ENCODE measurements at regions not wholly inside any gene's neighbourhood (a gene's known extent, or its start where the extent isn't known, plus 50 kb on each side); places are given as distances from the start of the nearest gene placed in this dataset.
A peak's percentile ranks its signal among the peaks of the same experiment; 100 is the strongest.

GRCh38 chr1:115211071-115211745 is 121.9 kb upstream of the TSPAN2 start:
- H3K18ac ChIP-seq (ENCODE audit: extremely low read depth, low read length): no peak overlapping the region
- TF ChIP-seq ATF3 (IDR thresholded peaks at IDR 0.05; ENCODE audit: insufficient read depth, low read depth, low read length): no peak
- no peak for TF ChIP-seq SP2 (IDR thresholded peaks at IDR 0.05; ENCODE audit: low read length)
- TF ChIP-seq NANOG (IDR thresholded peaks at IDR 0.05; ENCODE audit: insufficient read depth, low read depth, low read length, poor library complexity, severe bottlenecking): no peak
- no peak for TF ChIP-seq RXRA (IDR thresholded peaks at IDR 0.05; ENCODE audit: insufficient read depth, low read depth, low read length)
- no peak for TF ChIP-seq POU5F1 (IDR thresholded peaks at IDR 0.05; ENCODE audit: low read depth, low read length)
- no peak for TF ChIP-seq GTF2F1 (IDR thresholded peaks at IDR 0.05; ENCODE audit: borderline replicate concordance, low read depth, low read length)
- TF ChIP-seq MAFK (IDR thresholded peaks at IDR 0.05; ENCODE audit: low read depth, low read length): no peak
- no peak for TF ChIP-seq CTCF (IDR thresholded peaks at IDR 0.05; ENCODE audit: control extremely low read depth in 1 of 3, insufficient read depth in 1 of 3, low read depth in 1 of 3, low read length in 3 of 3)
- no peak for TF ChIP-seq SIRT6 (IDR thresholded peaks at IDR 0.05; ENCODE audit: low read length)
- no peak overlapping the region for H2BK120ac ChIP-seq (replicated peaks; ENCODE audit: low read depth, low read length)
- H2BK5ac ChIP-seq (ENCODE audit: low read depth, low read length): no peak overlapping the region
- H4K91ac ChIP-seq (replicated peaks; ENCODE audit: insufficient read length, low read length): no peak overlapping the region
- no peak overlapping the region for H2AK5ac ChIP-seq (ENCODE audit: low read depth, low read length)
- H3K36me3 ChIP-seq (ENCODE audit: control insufficient read depth in 2 of 4, insufficient read depth in 4 of 4, low read length in 3 of 4): no peaks in the 10 kb centered on the region
- H3K9me3 ChIP-seq (ENCODE audit: insufficient read depth in 2 of 2, low read depth in 1 of 2, low read length in 1 of 2): no peaks in the 10 kb centered on the region
- H3K79me2 ChIP-seq (ENCODE audit: control insufficient read depth in 1 of 2, insufficient read depth in 2 of 2, low read length in 2 of 2): no peaks in the 10 kb centered on the region
- no peak overlapping the region for H2BK12ac ChIP-seq (ENCODE audit: low read depth, low read length)
- no peaks in the 10 kb centered on the region for H3K79me1 ChIP-seq (ENCODE audit: low read depth, low read length)
- H4K20me1 ChIP-seq (replicated peaks in 1 of 2; ENCODE audit: control insufficient read depth in 1 of 2, insufficient read depth in 2 of 2, low read length in 2 of 2): no peaks in the 10 kb centered on the region
- H3K9ac ChIP-seq (replicated peaks in 1 of 4; ENCODE audit: extremely low read depth in 1 of 4, low read depth in 3 of 4, low read length in 3 of 4): no peak overlapping the region
- DNase-seq (ENCODE audit: low read depth in 1 of 2, low spot score in 2 of 2) (no peak), FAIRE-seq (no peak)
- no peak overlapping the region for H4K8ac ChIP-seq (ENCODE audit: extremely low read depth, insufficient read depth, low read length)
- no peaks in the 10 kb centered on the region for H3K23me2 ChIP-seq (ENCODE audit: low read depth, low read length)
- H3K4ac ChIP-seq (replicated peaks; ENCODE audit: insufficient read length, low read depth, low read length): no peak overlapping the region
- H2BK15ac ChIP-seq (ENCODE audit: low read length): no peak overlapping the region
- no peak overlapping the region for H3K4me2 ChIP-seq (ENCODE audit: insufficient read depth in 1 of 2, low read depth in 2 of 2, low read length in 2 of 2)
- no peak overlapping the region for H3K4me3 ChIP-seq (ENCODE audit: extremely low read depth in 1 of 4, insufficient read depth in 2 of 4, low read depth in 3 of 4, low read length in 4 of 4)
- H2BK20ac ChIP-seq (ENCODE audit: low read length): no peak overlapping the region
- H2AFZ ChIP-seq (ENCODE audit: low read length): 0 out of 2 replicates have a peak overlapping the region, but pooled peaks have one; percentile 30
- 88% methylated on average over 3 of the region's 3 CpGs; no CpG with 5 or more reads in 1 of the 2 experiments for WGBS, 2 experiments (ENCODE audit: extremely low coverage in 1 of 2, insufficient coverage in 1 of 2, insufficient read length in 1 of 2, insufficient replicate concordance in 2 of 2, low coverage in 1 of 2, low lambda C conversion rate in 2 of 2, missing lambda C conversion rate in 1 of 2)
- H3K4me1 ChIP-seq (replicated peaks in 1 of 4; ENCODE audit: control insufficient read depth in 3 of 4, insufficient read depth in 4 of 4, low read length in 3 of 4): no peaks in the 10 kb centered on the region
- no peaks in the 10 kb centered on the region for H3K27me3 ChIP-seq (replicated peaks in 1 of 4; ENCODE audit: control insufficient read depth in 3 of 4, extremely low read depth in 1 of 4, insufficient read depth in 3 of 4, low read length in 3 of 4)
- no peak overlapping the region for H3K56ac ChIP-seq (replicated peaks; ENCODE audit: insufficient read length, low read depth, low read length)
- POLR2A ChIA-PET (ENCODE audit: partially characterized antibody): interaction anchor here (0.7 kb wide), 1 partner anchor 9 kb away, joined by 3 read pairs; no protein-coding TSS in a partner anchor
- H3K23ac ChIP-seq (ENCODE audit: insufficient read length): no peak overlapping the region
- H4K5ac ChIP-seq (ENCODE audit: insufficient read length, low read depth, low read length): no peak overlapping the region
- CTCF ChIA-PET (ENCODE audit: partially characterized antibody): interaction anchor here (0.9 to 2.5 kb wide), 5 partner anchors 8 to 74 kb away, joined by 3 to 8 read pairs (median 3); no protein-coding TSS in a partner anchor
- H3K14ac ChIP-seq (ENCODE audit: insufficient read length): no peak overlapping the region
- no peak overlapping the region for H3K27ac ChIP-seq (ENCODE audit: low read depth, low read length)

Measured in H1 (cell line).